ENCODE measurements at regions not wholly inside any gene's neighbourhood (a gene's known extent, or its start where the extent isn't known, plus 50 kb on each side); places are given as distances from the start of the nearest gene placed in this dataset.
"Not testable (repeated sequence)": the region's sequence is repeated elsewhere in the genome, so short reads cannot be mapped to it uniquely, and the experiment has no call there.

- no peak for DNase-seq (ENCODE audit: low read depth)
- TF ChIP-seq, protein P1, sequence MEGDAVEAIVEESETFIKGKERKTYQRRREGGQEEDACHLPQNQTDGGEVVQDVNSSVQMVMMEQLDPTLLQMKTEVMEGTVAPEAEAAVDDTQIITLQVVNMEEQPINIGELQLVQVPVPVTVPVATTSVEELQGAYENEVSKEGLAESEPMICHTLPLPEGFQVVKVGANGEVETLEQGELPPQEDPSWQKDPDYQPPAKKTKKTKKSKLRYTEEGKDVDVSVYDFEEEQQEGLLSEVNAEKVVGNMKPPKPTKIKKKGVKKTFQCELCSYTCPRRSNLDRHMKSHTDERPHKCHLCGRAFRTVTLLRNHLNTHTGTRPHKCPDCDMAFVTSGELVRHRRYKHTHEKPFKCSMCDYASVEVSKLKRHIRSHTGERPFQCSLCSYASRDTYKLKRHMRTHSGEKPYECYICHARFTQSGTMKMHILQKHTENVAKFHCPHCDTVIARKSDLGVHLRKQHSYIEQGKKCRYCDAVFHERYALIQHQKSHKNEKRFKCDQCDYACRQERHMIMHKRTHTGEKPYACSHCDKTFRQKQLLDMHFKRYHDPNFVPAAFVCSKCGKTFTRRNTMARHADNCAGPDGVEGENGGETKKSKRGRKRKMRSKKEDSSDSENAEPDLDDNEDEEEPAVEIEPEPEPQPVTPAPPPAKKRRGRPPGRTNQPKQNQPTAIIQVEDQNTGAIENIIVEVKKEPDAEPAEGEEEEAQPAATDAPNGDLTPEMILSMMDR (IDR thresholded peaks at IDR 0.05; ENCODE audit: insufficient read depth, low read length, poor library complexity, severe bottlenecking): no peak
- Histone ChIP-seq H3K36me3 (ENCODE audit: control insufficient read depth, insufficient read depth, low read length) (no peaks in the 10 kb centered on the region), H3K4me3 (ENCODE audit: low read depth, low read length) (no peak overlapping the region), H3K27me3 (ENCODE audit: control insufficient read depth, insufficient read depth, low read length) (no peaks in the 10 kb centered on the region)
Observed at GRCh38 chr17:36844601-36845000, 92.7 kb upstream of the LHX1 start.

- Histone ChIP-seq H3K27me3 (ENCODE audit: control insufficient read depth, insufficient read depth, low read length) (no peaks in the 10 kb centered on the region), H3K4me3 (ENCODE audit: low read depth, low read length) (no peak overlapping the region), H3K36me3 (ENCODE audit: control insufficient read depth, insufficient read depth, low read length) (no peaks in the 10 kb centered on the region)
- TF ChIP-seq, protein P1 (IDR thresholded peaks at IDR 0.05; ENCODE audit: insufficient read depth, low read length, poor library complexity, severe bottlenecking): no peak
- no peak for DNase-seq (ENCODE audit: low read depth)
Observed at GRCh38 chr17:36845916-36846315, 91.4 kb upstream of the LHX1 start.

GRCh38 chr17:36846410-36847292 is 90.6 kb upstream of the LHX1 start:
- Histone ChIP-seq H3K27me3 (ENCODE audit: control insufficient read depth, insufficient read depth, low read length) (no peaks in the 10 kb centered on the region), H3K4me3 (ENCODE audit: low read depth, low read length) (no peak overlapping the region), H3K36me3 (ENCODE audit: control insufficient read depth, insufficient read depth, low read length) (no peaks in the 10 kb centered on the region)
- TF ChIP-seq, protein P1 (IDR thresholded peaks at IDR 0.05; ENCODE audit: insufficient read depth, low read length, poor library complexity, severe bottlenecking): no peak
- no peak for DNase-seq (ENCODE audit: low read depth)

DNA sequence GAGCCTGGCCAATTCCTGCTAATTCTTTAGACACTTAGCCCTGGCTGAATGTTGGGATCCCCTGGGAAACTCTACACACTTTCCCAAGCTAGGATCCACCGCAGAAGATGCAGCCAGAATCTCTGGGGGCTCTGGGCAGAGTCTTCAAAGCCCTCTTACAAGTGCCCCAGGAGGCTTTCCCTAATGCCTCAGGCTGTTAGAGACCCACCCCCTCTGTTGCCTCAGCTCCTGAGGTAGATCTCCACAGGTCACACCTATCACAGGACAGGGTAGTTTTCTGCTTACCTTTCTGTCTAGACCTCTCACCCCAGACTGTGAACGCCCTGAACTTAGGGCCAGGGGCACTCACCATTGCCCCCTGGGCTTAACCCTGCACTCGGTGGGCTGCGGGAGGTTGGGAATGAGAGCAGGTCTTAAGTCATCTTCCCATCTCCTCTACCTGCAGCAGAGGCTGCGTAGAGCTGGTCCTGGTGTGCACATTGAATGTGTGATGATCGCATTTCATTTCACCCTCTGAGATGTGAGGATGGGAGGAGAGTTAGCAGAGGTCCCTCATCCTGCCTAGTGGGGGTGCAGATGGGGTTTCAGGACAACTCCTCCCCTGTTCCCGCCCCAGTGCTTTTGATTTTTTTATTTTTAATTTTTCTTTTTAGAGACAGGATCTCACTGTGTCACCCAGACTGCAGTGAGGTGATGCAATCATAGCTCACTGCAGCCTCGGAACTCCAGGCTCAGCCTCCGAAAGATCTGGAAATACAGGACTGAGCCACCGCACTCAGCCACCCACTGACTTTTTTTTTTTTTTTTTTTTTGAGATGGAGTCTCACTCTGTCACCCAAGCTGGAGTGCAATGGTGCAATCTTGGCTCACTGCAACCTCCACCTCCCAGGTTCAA is 89.0 kb upstream of the LHX1 start:
- H3K27me3 ChIP-seq (ENCODE audit: control insufficient read depth, insufficient read depth, low read length): no peaks in the 10 kb centered on the region
- H3K4me3 ChIP-seq (ENCODE audit: low read depth, low read length): no peak overlapping the region
- no peak for DNase-seq (ENCODE audit: low read depth)
- TF ChIP-seq, protein P1 (IDR thresholded peaks at IDR 0.05; ENCODE audit: insufficient read depth, low read length, poor library complexity, severe bottlenecking): no peak
- H3K36me3 ChIP-seq (ENCODE audit: control insufficient read depth, insufficient read depth, low read length): no peaks in the 10 kb centered on the region

DNA sequence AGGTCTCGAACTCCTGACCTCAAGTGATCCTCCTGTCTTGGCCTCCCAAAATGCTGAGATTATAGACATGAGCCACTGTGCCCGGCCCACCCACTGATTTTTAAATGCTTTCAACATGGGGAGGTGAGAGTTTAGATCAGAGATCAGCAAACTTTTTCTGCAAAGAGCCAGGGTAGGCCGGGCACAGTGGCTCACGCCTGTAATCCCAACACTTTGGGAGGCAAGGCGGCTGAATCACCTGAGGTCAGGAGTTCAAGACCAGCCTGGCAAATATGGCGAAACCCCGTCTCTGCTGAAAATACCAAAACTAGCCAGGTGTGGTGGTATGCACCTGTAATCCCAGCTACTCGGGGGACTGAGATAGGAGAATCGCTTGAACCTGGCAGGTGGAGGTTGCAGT is 88.3 kb upstream of the LHX1 start:
- not testable (repeated sequence) for H3K4me3 ChIP-seq (ENCODE audit: low read depth, low read length); H3K27me3 ChIP-seq (ENCODE audit: control insufficient read depth, insufficient read depth, low read length); H3K36me3 ChIP-seq (ENCODE audit: control insufficient read depth, insufficient read depth, low read length); DNase-seq (ENCODE audit: low read depth)

DNA sequence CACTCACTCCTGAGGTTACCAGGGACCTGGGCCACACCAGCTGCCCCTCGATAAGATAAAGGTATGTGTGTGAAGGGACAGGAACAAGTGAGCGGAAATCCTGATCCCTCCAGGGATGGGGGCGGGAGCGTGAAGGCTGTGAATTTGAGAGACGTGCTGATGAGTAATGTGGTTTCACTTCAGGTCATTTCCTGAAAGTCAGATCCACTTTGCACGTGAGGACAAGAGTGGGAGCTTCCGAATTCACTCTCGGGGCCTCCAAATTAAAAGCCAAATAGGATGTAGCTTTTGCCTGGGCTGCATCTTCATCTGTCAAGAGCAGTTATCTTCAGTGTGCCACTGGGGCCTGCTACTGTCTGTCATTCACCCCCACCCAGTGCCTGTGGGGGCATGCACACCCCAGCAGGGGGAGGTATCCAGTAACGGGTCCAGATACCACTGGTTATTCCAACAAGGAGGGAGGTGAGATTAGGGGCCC is 87.4 kb upstream of the LHX1 start:
- Histone ChIP-seq H3K4me3 (ENCODE audit: low read depth, low read length) (no peak overlapping the region), H3K36me3 (ENCODE audit: control insufficient read depth, insufficient read depth, low read length) (no peaks in the 10 kb centered on the region), H3K27me3 (ENCODE audit: control insufficient read depth, insufficient read depth, low read length) (no peaks in the 10 kb centered on the region)
- peak; percentile 67 for DNase-seq (ENCODE audit: low read depth)
- TF ChIP-seq, protein P1 (IDR thresholded peaks at IDR 0.05; ENCODE audit: insufficient read depth, low read length, poor library complexity, severe bottlenecking): peak; percentile 46

Data from kidney epithelial cell (primary cell).